Panc1 (cell line): ENCODE measurements at regions not wholly inside any gene's neighbourhood (a gene's known extent, or its start where the extent isn't known, plus 50 kb on each side); places are given as distances from the start of the nearest gene placed in this dataset.

Experiments used
- ATAC-seq: fragments of 200-7000 bp; cut with Tn5 transposase; 2 replicates; pipeline ENCODE4 v1.9.1; 2020; ENCODE audit warnings: mild to moderate bottlenecking, moderate library complexity
- BruUV-seq: library from RNA; stranded (reverse); fragments of 400-500 nt; replicated peaks from 2 replicates; lab custom pipeline; 2021; lab: Mats Ljungman, UMichigan
- CTCF ChIA-PET: fragments of 300-600 bp; sonication (Branson Sonifier 250); formaldehyde crosslinking; loops from one replicate; lab custom pipeline; 2022; ENCODE audit warnings: antibody characterized with exemption; lab: Charles Lee
- POLR2A ChIA-PET: fragments of 300-600 bp; sonication (Branson Sonifier 250); formaldehyde crosslinking; loops from one replicate; lab custom pipeline; 2022; ENCODE audit warnings: antibody characterized with exemption; lab: Charles Lee
- DNase-seq: peaks from one replicate; pipeline ENCODE4 v3.0.0-alpha.2; 2010; ENCODE audit warnings: low read depth, low spot score
- H3K27ac ChIP-seq: 2 replicates; pipeline ENCODE4 v1.5.1; 2011; ENCODE audit warnings: mild to moderate bottlenecking, low read length, inconsistent platforms
- H3K27me3 ChIP-seq: fragments of 200-500 bp; sonication (Bioruptor generic); 2 replicates; pipeline ENCODE4 v1.6.0; 2014; ENCODE audit warnings: low read length, inconsistent platforms; ENCODE audit not compliant: control insufficient read depth, insufficient read depth
- H3K36me3 ChIP-seq: fragments of 200-500 bp; sonication (Bioruptor generic); 2 replicates; pipeline ENCODE4 v1.5.1; 2014; ENCODE audit warnings: inconsistent platforms, mild to moderate bottlenecking, low read length, moderate library complexity; ENCODE audit not compliant: control insufficient read depth, insufficient read depth
- H3K4me1 ChIP-seq: 2 replicates; pipeline ENCODE4 v1.5.1; 2011; ENCODE audit warnings: inconsistent platforms, mild to moderate bottlenecking, low read length, moderate library complexity; ENCODE audit not compliant: control insufficient read depth, insufficient read depth
- H3K4me3 ChIP-seq, 2 experiments: 2 replicates each; pipeline ENCODE4 v1.5.1; 2011 to 2012; ENCODE audit warnings: low read depth in 2 of 2, low read length in 2 of 2, mild to moderate bottlenecking in 2 of 2, inconsistent platforms in 1 of 2, moderate library complexity in 1 of 2
- H3K9me3 ChIP-seq: fragments of 200-500 bp; sonication (Bioruptor generic); 2 replicates; pipeline ENCODE4 v1.5.1; 2014; ENCODE audit warnings: low read depth, mild to moderate bottlenecking, inconsistent platforms, low read length, moderate library complexity; ENCODE audit not compliant: control insufficient read depth, insufficient read depth
- CTCF ChIP-seq: fragments of 450-650 bp; IDR thresholded peaks from 2 replicates; pipeline ENCODE4 v1.5.1; 2017; ENCODE audit warnings: mild to moderate bottlenecking
- POLR2AphosphoS5 ChIP-seq: IDR thresholded peaks from 2 replicates; pipeline ENCODE4 v1.6.1; 2012; ENCODE audit warnings: mild to moderate bottlenecking, low read depth, low read length, moderate library complexity
- REST ChIP-seq, 2 experiments: IDR thresholded peaks; 2 replicates each; pipeline ENCODE4 v1.6.1; 2011 to 2012; ENCODE audit warnings: low read depth in 2 of 2, control low read depth in 1 of 2, low read length in 1 of 2, mild to moderate bottlenecking in 1 of 2, moderate library complexity in 1 of 2; ENCODE audit not compliant: insufficient read depth in 1 of 2
- SIN3A ChIP-seq: IDR thresholded peaks from 2 replicates; pipeline ENCODE4 v1.6.1; 2012; ENCODE audit warnings: low read depth, mild to moderate bottlenecking, low read length, moderate library complexity, borderline replicate concordance; ENCODE audit not compliant: insufficient read depth
- TCF7L2 ChIP-seq: IDR thresholded peaks from 2 replicates; pipeline ENCODE4 v1.6.1; 2011; ENCODE audit warnings: mild to moderate bottlenecking, low read depth, low read length, inconsistent platforms
- in situ Hi-C: cut with HindIII; loops from 2 replicates; pipeline ENCODE4 v1.10.0; 2016; ENCODE audit warnings: low sequenced_read_pairs, low pct_unique_long_range_greater_than_20kb
- intact Hi-C: fragments of 100-400 bp; cut with micrococcal nuclease; formaldehyde crosslinking; loops from one replicate; pipeline ENCODE4 v1.10.0; 2022; ENCODE audit not compliant: unreplicated experiment

DNA sequence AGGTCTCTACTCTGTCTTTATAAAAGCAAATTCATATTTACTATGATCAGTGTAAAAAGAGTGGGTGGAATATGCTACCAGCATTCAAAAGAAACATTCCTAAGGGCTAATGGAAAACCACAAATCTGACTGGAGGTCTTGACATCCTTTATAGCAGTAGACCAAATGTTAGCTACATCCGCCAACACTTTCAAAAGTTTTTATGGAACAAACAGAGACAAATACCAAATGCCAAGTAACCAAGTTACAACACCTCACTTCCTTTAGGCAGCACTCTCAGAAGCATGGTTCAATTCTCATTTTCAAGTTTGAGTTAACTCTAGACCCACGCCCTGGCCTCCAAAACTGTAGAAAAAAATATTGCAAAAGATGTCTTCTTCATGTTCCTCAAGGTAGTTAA, 78.3 kb upstream of the SETBP1 start:
- H3K4me3 ChIP-seq: no peak overlapping the region
- H3K27me3 ChIP-seq: no peaks in the 10 kb centered on the region
- TF ChIP-seq TCF7L2: no peak
- no peak for TF ChIP-seq POLR2AphosphoS5
- TF ChIP-seq SIN3A: no peak
- no peak for TF ChIP-seq CTCF
- no peak for TF ChIP-seq REST (IDR thresholded peaks at IDR 0.05; ENCODE audit: insufficient read depth in 1 of 2, low read depth in 2 of 2, low read length in 1 of 2)
- no peak overlapping the region for H3K27ac ChIP-seq
- CTCF ChIA-PET: no interaction called here
- ATAC-seq: no peak
- in situ Hi-C loops (no loop called here), intact Hi-C loops (no loop called here)
- no peaks in the 10 kb centered on the region for H3K36me3 ChIP-seq
- H3K4me1 ChIP-seq: no peaks in the 10 kb centered on the region
- no peak for DNase-seq
- no TSS peak for BruUV-seq
- H3K9me3 ChIP-seq: no peaks in the 10 kb centered on the region
- POLR2A ChIA-PET: no interaction called here

GRCh38 chr18:44602845-44603244, 77.8 kb upstream of the SETBP1 start:
- DNase-seq (no peak), ATAC-seq (no peak)
- ChIA-PET CTCF (no interaction called here), POLR2A (no interaction called here)
- Histone ChIP-seq H3K27ac (no peak overlapping the region), H3K9me3 (no peaks in the 10 kb centered on the region), H3K4me3 (no peak overlapping the region), H3K4me1 (no peaks in the 10 kb centered on the region), H3K36me3 (no peaks in the 10 kb centered on the region), H3K27me3 (no peaks in the 10 kb centered on the region)
- intact Hi-C loops: no loop called here
- no TSS peak for BruUV-seq
- TF ChIP-seq REST (IDR thresholded peaks at IDR 0.05; ENCODE audit: insufficient read depth in 1 of 2, low read depth in 2 of 2, low read length in 1 of 2) (no peak), POLR2AphosphoS5 (no peak), SIN3A (no peak), CTCF (no peak), TCF7L2 (no peak)
- in situ Hi-C loops: no loop called here
